GM19099 (cell line): ENCODE measurements at regions not wholly inside any gene's neighbourhood (a gene's known extent, or its start where the extent isn't known, plus 50 kb on each side); places are given as distances from the start of the nearest gene placed in this dataset.

Source experiments
- POLR2A ChIP-seq: IDR thresholded peaks from 3 replicates; pipeline ENCODE4 v1.6.1; 2011; ENCODE audit warnings: low read depth; ENCODE audit not compliant: insufficient read length; ENCODE audit errors: extremely low read depth

GRCh38 chr1:221797506-221797905, 55.6 kb upstream of the DUSP10 start:
- no peak for TF ChIP-seq POLR2A

- no peak for TF ChIP-seq POLR2A
Observed at GRCh38 chr1:221796700-221797099, 54.8 kb upstream of the DUSP10 start.

GRCh38 chr1:221795380-221795779, 53.5 kb upstream of the DUSP10 start:
- TF ChIP-seq POLR2A, result no peak

GRCh38 chr1:221794935-221795334, 53.0 kb upstream of the DUSP10 start:
- TF ChIP-seq POLR2A, result no peak

GRCh38 chr1:221794079-221794670, 52.3 kb upstream of the DUSP10 start:
- no peak for TF ChIP-seq POLR2A

- no peak for TF ChIP-seq POLR2A
Observed at GRCh38 chr1:221793439-221794078, 51.7 kb upstream of the DUSP10 start.

- no peak for TF ChIP-seq POLR2A
Observed at GRCh38 chr1:221791846-221792245, 50.0 kb upstream of the DUSP10 start.
